ENCODE measurements at regions not wholly inside any gene's neighbourhood (a gene's known extent, or its start where the extent isn't known, plus 50 kb on each side); places are given as distances from the start of the nearest gene placed in this dataset.

DNA sequence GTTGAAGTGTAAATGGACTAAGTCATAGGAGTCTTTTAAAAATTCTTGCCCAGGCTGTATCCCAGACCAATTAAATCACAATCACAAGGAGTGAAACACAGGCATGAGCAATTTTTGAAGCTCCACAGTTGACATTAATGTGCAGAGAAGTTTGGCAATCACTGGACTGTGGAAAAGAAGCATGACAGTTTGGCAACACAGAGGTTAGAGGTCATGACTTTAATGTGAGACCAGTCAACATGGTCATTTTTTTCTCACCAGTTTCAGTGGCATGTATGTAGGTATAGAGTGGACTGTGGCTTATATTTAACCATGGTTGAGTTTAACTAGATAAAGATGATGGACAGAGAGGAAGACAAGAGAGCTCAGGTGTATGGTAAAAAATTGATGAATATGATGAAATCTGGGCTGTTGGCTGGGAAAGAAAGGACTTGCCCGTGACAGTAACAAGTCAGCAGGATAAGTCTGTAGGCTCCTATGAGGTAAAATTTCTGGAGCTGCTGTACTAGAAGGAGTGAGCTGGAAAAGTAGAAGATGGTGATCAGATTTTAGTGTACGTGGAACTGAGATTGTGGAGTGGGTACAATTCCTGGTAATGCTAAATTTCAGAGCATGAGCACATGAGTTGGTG lies 432.2 kb upstream of the GHITM start:
- no TSS peak for BruUV-seq (replicated peaks)
- no peaks in the 10 kb centered on the region for H3K9me2 ChIP-seq (ENCODE audit: insufficient read depth)
- ChIA-PET CTCF (no interaction called here), POLR2A (no interaction called here), RAD21 (ENCODE audit: low non-redundant PET in 1 of 2, low total read pairs in 2 of 2, uncharacterized antibody in 2 of 2, unreplicated experiment in 2 of 2) (no interaction called here)
- H4K20me1 ChIP-seq (ENCODE audit: insufficient read depth): no peaks in the 10 kb centered on the region
- no peak for ATAC-seq
- H3K4me1 ChIP-seq (ENCODE audit: control insufficient read depth in 1 of 2, insufficient read depth in 2 of 2, low read length in 2 of 2): no peaks in the 10 kb centered on the region
- TF ChIP-seq EGR1 (IDR thresholded peaks at IDR 0.05; ENCODE audit: low read depth): no peak
- TF ChIP-seq, protein P1, sequence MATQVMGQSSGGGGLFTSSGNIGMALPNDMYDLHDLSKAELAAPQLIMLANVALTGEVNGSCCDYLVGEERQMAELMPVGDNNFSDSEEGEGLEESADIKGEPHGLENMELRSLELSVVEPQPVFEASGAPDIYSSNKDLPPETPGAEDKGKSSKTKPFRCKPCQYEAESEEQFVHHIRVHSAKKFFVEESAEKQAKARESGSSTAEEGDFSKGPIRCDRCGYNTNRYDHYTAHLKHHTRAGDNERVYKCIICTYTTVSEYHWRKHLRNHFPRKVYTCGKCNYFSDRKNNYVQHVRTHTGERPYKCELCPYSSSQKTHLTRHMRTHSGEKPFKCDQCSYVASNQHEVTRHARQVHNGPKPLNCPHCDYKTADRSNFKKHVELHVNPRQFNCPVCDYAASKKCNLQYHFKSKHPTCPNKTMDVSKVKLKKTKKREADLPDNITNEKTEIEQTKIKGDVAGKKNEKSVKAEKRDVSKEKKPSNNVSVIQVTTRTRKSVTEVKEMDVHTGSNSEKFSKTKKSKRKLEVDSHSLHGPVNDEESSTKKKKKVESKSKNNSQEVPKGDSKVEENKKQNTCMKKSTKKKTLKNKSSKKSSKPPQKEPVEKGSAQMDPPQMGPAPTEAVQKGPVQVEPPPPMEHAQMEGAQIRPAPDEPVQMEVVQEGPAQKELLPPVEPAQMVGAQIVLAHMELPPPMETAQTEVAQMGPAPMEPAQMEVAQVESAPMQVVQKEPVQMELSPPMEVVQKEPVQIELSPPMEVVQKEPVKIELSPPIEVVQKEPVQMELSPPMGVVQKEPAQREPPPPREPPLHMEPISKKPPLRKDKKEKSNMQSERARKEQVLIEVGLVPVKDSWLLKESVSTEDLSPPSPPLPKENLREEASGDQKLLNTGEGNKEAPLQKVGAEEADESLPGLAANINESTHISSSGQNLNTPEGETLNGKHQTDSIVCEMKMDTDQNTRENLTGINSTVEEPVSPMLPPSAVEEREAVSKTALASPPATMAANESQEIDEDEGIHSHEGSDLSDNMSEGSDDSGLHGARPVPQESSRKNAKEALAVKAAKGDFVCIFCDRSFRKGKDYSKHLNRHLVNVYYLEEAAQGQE (IDR thresholded peaks at IDR 0.05; ENCODE audit: low read depth): no peak
- TF ChIP-seq, protein P2, sequence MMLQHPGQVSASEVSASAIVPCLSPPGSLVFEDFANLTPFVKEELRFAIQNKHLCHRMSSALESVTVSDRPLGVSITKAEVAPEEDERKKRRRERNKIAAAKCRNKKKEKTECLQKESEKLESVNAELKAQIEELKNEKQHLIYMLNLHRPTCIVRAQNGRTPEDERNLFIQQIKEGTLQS (IDR thresholded peaks at IDR 0.05): no peak
- no peak for TF ChIP-seq CEBPB (IDR thresholded peaks at IDR 0.05; ENCODE audit: low read depth)
- TF ChIP-seq, protein P3, sequence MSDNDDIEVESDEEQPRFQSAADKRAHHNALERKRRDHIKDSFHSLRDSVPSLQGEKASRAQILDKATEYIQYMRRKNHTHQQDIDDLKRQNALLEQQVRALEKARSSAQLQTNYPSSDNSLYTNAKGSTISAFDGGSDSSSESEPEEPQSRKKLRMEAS (IDR thresholded peaks at IDR 0.05): no peak
- TF ChIP-seq RAD21 (IDR thresholded peaks at IDR 0.05; ENCODE audit: low read depth): no peak
- TF ChIP-seq CBX3 (IDR thresholded peaks at IDR 0.05; ENCODE audit: low read depth): no peak
- TF ChIP-seq JUND (IDR thresholded peaks at IDR 0.05): no peak
- TF ChIP-seq SRF (IDR thresholded peaks at IDR 0.05; ENCODE audit: low read depth): no peak
- TF ChIP-seq FOSL1 (IDR thresholded peaks at IDR 0.05; ENCODE audit: low read depth): no peak
- no peak overlapping the region for H2AFZ ChIP-seq (ENCODE audit: low read depth, low read length, poor library complexity, severe bottlenecking)
- H3K9me3 ChIP-seq (ENCODE audit: control insufficient read depth in 1 of 2, insufficient read depth in 1 of 2, low read depth in 1 of 2, low read length in 2 of 2): peaks cover 0 to 13% of the 10 kb centered on the region in 2 experiments; a peak in 2 of 4 replicates
- H3K36me3 ChIP-seq (ENCODE audit: control insufficient read depth in 1 of 2, insufficient read depth in 2 of 2, low read length in 2 of 2): no peaks in the 10 kb centered on the region
- intact Hi-C loops (cut with micrococcal nuclease): no loop called here
- DNase-seq (ENCODE audit: low read depth, low spot score): no peak
- H3K27ac ChIP-seq (ENCODE audit: low read depth, low read length): no peak overlapping the region
- no peak overlapping the region for H3K9ac ChIP-seq (ENCODE audit: low read length)
- no peak overlapping the region for H3K4me3 ChIP-seq (replicated peaks in 1 of 2; ENCODE audit: low read depth in 1 of 2, low read length in 2 of 2)
- no peak overlapping the region for H3K4me2 ChIP-seq (ENCODE audit: low read length)
- H3K27me3 ChIP-seq (ENCODE audit: insufficient read depth, low read length): no peaks in the 10 kb centered on the region
- no peaks in the 10 kb centered on the region for H3K79me2 ChIP-seq (ENCODE audit: insufficient read depth, low read length)

All from HCT116 (cell line).